Right cardiac atrium (tissue), 5 donors: ENCODE measurements at regions not wholly inside any gene's neighbourhood (a gene's known extent, or its start where the extent isn't known, plus 50 kb on each side); places are given as distances from the start of the nearest gene placed in this dataset.

Experiments
- ATAC-seq, 2 donors: fragments of 200-7000 bp; cut with Tn5 transposase; one replicate each; pipeline versions ENCODE4 v1.8.0 to v1.9.1; 2020; ENCODE audit warnings: moderate library complexity in 2 of 2, mild to moderate bottlenecking in 1 of 2
- DNase-seq, 3 donors: peaks; one replicate each; pipeline ENCODE4 v3.0.0-alpha.2; 2020
- H3K27ac ChIP-seq: one replicate; pipeline ENCODE4 v1.5.1; 2013; ENCODE audit warnings: mild to moderate bottlenecking, low read length, control low read depth, moderate library complexity
- H3K27me3 ChIP-seq: one replicate; pipeline ENCODE4 v1.6.1; 2013; ENCODE audit not compliant: control insufficient read depth, insufficient read depth
- H3K4me1 ChIP-seq: one replicate; pipeline ENCODE4 v1.6.1; 2013; ENCODE audit warnings: low read length; ENCODE audit not compliant: control insufficient read depth, insufficient read depth
- H3K4me3 ChIP-seq: one replicate; pipeline ENCODE4 v1.5.1; 2013; ENCODE audit warnings: low read length, control low read depth
- H3K9me3 ChIP-seq: one replicate; pipeline ENCODE4 v1.6.1; 2013; ENCODE audit warnings: low read length; ENCODE audit not compliant: control insufficient read depth
- WGBS: extraction: QIAGEN DNeasy Blood & Tissue Kit; methylation state at CpG from one replicate; pipeline ENCODE4 v1.1.7; 2013; 5-methylcytosine and 5-hydroxymethylcytosine counted together
- intact Hi-C, 4 donors: fragments of 100-400 bp; cut with DNase I; formaldehyde crosslinking; loops; one replicate each; pipeline versions ENCODE4 v1.11.0 to v1.14.0; 2022 to 2023
- donor health status: healthy with polysubstance abuse.
- donor health status: DM: no; HTN: yes; CAD: no.
- donor health status: DM: no; HTN: no; CAD: no.
- donor health status: DM: no; HTN: yes; CAD: no; lungs with severe emphysema.
- donor health status: DM: yes; HTN: yes; CAD: no.

DNA sequence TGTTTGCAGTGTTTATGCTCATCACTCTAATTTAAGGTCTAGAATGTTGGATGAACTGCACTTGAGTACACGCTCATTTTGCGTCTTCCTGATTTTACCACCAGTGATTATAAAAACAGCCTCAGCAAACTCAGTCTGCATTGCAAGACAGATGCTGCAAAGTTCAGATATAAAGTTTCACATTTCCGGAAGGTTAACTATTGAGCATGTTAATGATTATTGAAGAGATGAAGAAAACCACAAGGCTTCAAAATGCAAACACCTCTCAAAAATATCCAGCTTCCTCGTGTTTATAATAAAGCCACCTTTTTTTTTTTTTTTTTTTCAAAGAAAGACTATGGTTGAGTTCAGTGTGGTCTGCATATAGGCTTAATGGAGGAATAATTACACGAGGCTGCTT lies 92.1 kb upstream of the BMP4 start:
- WGBS: 73% methylated on average over 5 of the region's 5 CpGs
- ATAC-seq: no peak
- Histone ChIP-seq H3K4me3 (no peak overlapping the region), H3K9me3 (no peaks in the 10 kb centered on the region), H3K27me3 (no peaks in the 10 kb centered on the region), H3K4me1 (no peaks in the 10 kb centered on the region), H3K27ac (no peak overlapping the region)
- intact Hi-C loops: no loop called here
- DNase-seq: no peak

DNA sequence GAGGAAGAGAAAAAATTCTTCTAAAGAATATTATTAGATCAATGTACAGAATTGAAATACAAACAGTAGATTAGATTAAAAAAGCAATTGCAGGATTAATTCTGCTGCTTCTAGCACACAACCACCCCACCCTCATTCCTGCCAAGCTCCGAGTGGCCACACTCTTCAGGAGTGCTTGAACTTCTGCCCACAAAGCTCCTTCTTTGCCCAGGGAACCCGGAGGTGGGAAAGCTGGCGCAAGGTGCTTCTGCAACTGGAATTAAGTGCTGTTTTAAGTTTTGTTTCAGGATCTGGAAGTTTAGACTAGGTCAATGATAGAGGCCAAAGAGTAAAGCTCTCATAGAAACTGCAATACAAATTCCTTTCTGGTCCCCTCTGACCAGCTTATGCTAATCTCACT lies 94.1 kb upstream of the BMP4 start:
- DNase-seq: no peak
- ATAC-seq: no peak
- 76% methylated on average over 3 of the region's 3 CpGs for WGBS
- H3K27me3 ChIP-seq: no peaks in the 10 kb centered on the region
- H3K4me3 ChIP-seq: no peak overlapping the region
- no peaks in the 10 kb centered on the region for H3K9me3 ChIP-seq
- intact Hi-C loops: no loop called here
- no peak overlapping the region for H3K27ac ChIP-seq
- no peaks in the 10 kb centered on the region for H3K4me1 ChIP-seq

DNA sequence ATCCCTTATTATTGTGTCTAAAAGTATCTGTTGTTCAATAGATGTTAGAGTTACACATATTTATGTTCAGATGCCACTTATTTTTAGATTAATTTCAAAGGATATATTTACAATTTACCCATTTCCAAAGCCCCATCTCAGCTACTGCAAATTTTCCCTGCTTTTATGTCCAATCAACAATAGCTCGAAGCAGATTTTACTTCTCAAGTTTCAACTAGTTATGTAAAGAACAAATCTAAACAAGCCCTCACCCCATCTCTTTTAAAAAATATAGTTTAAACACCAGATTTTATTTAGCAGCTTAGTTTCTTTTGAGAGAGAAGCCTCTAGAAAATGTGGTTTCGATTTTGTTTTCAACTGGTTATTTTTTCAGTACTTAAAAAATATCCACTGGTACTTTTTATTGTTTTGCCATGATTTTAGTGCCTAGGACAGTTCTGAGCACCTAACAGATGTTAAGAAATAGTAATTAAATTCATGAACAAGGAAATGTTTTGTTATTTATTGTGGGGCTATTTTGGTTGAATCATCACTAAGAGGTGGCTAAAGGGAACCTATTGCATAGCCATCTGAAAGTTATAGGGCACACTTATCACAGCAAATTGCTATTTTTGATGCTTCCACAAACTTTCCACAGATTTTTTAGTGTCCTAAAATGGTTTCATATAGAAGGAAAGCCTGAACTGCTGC lies 96.2 kb upstream of the BMP4 start:
- no peak for DNase-seq
- intact Hi-C loops: no loop called here

DNA sequence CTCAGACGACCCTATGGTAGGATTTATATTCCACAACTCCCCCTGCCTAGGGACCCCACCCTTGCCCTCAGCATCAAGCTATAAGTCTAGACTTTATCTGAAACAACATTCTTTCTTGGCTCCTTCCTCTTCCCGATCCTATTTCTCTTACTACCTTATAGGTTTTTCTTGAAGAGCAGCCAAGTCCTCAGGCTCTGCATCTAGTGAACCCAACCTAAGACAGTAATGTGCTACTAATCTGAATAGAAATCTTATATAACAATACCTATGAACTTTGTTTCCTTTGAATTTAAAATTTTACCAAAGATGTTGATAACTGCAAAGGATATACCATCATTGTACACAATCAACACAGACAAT lies 96.7 kb upstream of the BMP4 start:
- Histone ChIP-seq H3K9me3 (no peaks in the 10 kb centered on the region), H3K4me1 (no peaks in the 10 kb centered on the region), H3K27me3 (no peaks in the 10 kb centered on the region), H3K4me3 (no peak overlapping the region), H3K27ac (no peak overlapping the region)
- ATAC-seq: no peak
- 49% methylated on average over 2 of the region's 2 CpGs for WGBS
- no peak for DNase-seq
- intact Hi-C loops: no loop called here

More for the DNA sequence above, 96.2 kb upstream of the BMP4 start:
- no peak for ATAC-seq
- Histone ChIP-seq H3K9me3 (no peaks in the 10 kb centered on the region), H3K4me1 (no peaks in the 10 kb centered on the region), H3K27ac (no peak overlapping the region), H3K4me3 (no peak overlapping the region), H3K27me3 (no peaks in the 10 kb centered on the region)
- WGBS: 90% methylated on average over 2 of the region's 2 CpGs

DNA sequence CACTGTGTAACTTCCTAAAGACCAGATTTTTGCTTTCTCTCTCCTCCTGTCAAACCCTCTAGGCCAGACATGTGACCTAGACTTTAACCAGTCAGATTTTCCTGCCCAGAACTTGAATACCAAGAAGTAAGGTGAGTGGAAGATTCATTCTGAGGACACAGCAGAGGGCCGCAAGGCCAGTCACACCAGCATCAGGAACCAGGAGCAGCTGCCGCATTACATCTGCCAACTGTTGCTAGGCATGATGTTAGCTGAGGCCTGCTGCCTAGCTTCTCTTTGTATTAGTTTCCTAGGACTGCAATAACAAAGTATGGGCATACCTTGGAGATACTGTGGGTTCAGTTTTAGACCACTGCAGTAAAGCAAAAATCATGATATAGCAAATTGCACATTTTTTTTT lies 101.9 kb upstream of the BMP4 start:
- Histone ChIP-seq H3K27me3 (no peaks in the 10 kb centered on the region), H3K27ac (no peak overlapping the region), H3K4me3 (no peak overlapping the region), H3K9me3 (no peaks in the 10 kb centered on the region), H3K4me1 (no peaks in the 10 kb centered on the region)
- 95% methylated on average over 2 of the region's 2 CpGs for WGBS
- no peak for ATAC-seq
- no peak for DNase-seq
- intact Hi-C loops: no loop called here

DNA sequence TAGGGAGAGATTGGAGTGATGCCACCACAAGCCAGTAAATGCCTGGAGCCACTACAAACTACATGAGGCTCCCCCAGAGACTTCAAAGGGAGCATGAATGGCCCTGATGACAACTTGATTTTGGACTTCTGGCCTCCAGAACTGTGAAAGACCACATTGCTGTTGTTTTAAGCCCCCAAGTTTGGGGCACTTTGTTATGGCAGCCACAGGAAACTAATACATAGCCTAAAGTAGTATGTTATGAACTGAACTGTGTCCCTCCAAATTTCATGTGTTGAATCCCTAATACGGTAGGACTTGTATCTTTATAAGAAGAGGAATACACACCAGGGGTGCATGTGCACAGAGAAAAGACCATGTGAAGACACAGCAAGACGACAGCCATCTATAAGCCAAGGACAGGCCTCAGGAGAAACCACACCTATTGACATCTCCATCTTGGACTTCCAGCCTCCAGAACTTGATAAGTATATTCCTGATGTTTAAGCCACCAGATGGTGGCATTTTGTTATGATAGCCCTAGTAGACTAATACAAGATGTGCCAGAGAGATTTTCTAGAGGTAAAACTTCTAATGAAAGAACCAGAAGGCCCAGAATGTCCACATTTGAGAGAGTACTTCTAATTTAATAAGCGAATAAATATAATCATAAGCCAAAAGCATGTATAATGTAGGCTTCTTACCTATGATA lies 127.1 kb upstream of the BMP4 start:
- H3K9me3 ChIP-seq: no peaks in the 10 kb centered on the region
- intact Hi-C loops: no loop called here
- 97% methylated on average over 3 of the region's 3 CpGs for WGBS
- peaks cover 2% of the 10 kb centered on the region for H3K4me1 ChIP-seq
- H3K27ac ChIP-seq: no peak overlapping the region
- ATAC-seq (no peak), DNase-seq (no peak)
- H3K4me3 ChIP-seq: no peak overlapping the region
- no peaks in the 10 kb centered on the region for H3K27me3 ChIP-seq

DNA sequence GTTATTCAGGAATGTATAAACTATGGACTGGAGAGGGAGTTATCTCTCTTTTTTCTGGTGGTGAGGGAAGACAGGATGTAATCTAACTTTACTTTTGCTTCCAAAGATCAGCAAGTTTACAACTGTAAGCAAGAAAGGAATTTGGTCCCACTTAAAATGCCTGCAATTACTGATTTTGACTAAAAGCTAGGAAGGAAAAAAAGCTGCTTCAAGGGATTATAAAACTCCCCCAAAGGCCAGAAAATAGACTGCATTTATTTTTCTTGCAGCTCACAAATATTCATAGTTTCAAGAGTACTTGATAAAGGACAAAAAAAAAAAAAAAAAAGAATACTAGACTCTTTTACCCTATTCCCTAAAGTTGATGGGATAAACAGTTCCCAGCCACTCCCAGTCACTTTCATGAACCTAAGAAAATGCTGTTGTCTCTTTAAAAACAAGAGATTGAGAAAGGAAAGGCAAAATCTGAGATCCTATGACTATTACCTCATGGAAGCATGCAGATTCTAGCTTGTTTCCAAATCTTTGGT lies 128.7 kb upstream of the BMP4 start:
- ATAC-seq (no peak), DNase-seq (no peak)
- Histone ChIP-seq H3K4me1 (peaks cover 2% of the 10 kb centered on the region), H3K9me3 (no peaks in the 10 kb centered on the region), H3K27ac (no peak overlapping the region), H3K27me3 (no peaks in the 10 kb centered on the region), H3K4me3 (no peak overlapping the region)
- intact Hi-C loops: no loop called here

DNA sequence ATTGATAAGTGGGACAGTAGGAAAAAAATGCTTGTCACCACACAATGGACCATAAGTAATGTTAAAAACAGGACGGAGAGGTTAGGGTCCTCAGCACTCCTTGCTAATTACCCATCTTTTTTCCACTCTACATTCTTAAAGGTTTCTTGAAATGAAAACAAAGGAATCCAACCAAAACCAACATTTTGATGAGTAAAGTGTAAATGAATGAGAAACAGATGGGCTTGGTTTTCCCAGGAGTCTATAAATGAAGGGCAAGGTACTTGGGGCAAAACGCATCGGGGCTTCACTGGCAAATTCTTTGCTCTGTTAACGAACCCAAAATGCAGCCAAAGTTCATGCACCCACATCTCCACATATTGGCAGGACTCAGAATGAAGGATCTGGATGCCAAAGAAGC lies 129.2 kb upstream of the BMP4 start:
- ATAC-seq (no peak), DNase-seq (no peak)
- Histone ChIP-seq H3K27me3 (no peaks in the 10 kb centered on the region), H3K4me1 (peaks cover 2% of the 10 kb centered on the region), H3K27ac (no peak overlapping the region), H3K9me3 (no peaks in the 10 kb centered on the region), H3K4me3 (no peak overlapping the region)
- intact Hi-C loops: no loop called here
- 61% methylated on average over 4 of the region's 4 CpGs for WGBS

DNA sequence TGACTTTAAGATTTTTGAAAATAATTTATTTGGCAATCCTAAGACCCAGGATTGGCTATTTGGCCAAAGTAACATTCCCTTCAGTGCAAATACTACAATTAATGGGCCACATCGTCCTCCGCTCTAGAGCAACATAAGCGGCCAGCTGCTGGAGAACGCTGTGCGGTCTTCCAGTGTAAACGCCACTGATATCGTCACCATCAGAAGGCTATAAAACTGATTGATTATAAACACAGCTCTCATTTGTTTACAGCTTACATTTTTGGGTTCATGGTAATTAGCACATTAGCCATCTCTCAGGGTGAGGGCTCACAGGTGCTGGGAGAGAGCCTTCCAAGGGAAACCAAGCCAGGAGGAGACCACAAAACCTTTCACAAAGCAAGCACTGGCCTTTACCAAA lies 130.1 kb upstream of the BMP4 start:
- intact Hi-C loops: no loop called here
- Histone ChIP-seq H3K9me3 (no peaks in the 10 kb centered on the region), H3K27ac (no peak overlapping the region), H3K27me3 (no peaks in the 10 kb centered on the region), H3K4me1 (peaks cover 2% of the 10 kb centered on the region), H3K4me3 (no peak overlapping the region)
- no peak for ATAC-seq
- DNase-seq: no peak
- WGBS: 89% methylated on average over 7 of the region's 7 CpGs

DNA sequence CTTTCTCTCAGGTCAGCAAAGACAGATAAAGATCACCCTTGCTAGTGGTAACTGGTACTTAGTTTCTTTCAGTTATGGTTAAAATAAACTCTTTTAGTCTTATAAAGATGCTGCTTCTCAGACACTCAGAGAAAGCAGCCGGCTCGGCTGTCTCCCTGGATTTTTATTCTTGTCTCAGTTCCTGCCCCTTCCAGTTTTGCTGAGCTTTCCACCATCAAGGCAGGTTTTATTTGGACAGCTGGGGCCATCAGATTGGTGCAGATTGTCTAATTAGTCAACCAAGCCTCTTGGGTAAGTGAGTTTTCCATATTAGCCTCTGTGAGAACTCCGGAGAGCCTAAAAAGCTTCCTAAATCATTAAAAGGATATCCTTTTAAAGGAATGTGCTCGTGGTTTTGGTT lies 130.8 kb upstream of the BMP4 start:
- no peak overlapping the region for H3K27ac ChIP-seq
- 52% methylated on average over 4 of the region's 4 CpGs for WGBS
- H3K4me1 ChIP-seq: peaks cover 2% of the 10 kb centered on the region
- no peaks in the 10 kb centered on the region for H3K27me3 ChIP-seq
- DNase-seq (no peak), ATAC-seq (no peak)
- no peak overlapping the region for H3K4me3 ChIP-seq
- intact Hi-C loops: no loop called here
- no peaks in the 10 kb centered on the region for H3K9me3 ChIP-seq

DNA sequence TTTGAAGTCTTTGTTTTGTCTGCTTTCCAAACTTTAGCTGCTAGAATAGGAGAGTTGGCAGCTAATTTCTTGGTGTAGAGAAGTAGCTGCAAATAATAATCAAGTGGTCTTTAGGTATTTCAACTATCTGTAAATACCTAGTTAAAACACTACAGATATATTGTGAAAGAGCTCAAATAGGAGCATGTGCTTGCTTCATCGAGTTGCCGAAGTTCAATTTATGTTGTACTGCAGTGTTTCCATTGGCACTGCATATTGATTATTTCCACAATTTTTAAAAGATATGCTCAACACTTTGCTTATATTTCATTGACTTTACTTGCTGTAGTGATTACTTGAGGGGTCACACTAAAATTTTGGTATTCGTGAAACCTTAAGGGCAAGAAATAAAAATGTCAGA lies 131.6 kb upstream of the BMP4 start:
- Histone ChIP-seq H3K9me3 (peaks cover under 1% of the 10 kb centered on the region), H3K27ac (no peak overlapping the region), H3K4me3 (no peak overlapping the region), H3K27me3 (no peaks in the 10 kb centered on the region), H3K4me1 (peaks cover 2% of the 10 kb centered on the region)
- DNase-seq: no peak
- WGBS: 94% methylated on average over 3 of the region's 3 CpGs
- ATAC-seq: no peak
- intact Hi-C loops: no loop called here
